OCI-LY3 (cell line): ENCODE measurements at regions not wholly inside any gene's neighbourhood (a gene's known extent, or its start where the extent isn't known, plus 50 kb on each side); places are given as distances from the start of the nearest gene placed in this dataset.

Experiments used
- H2AFZ ChIP-seq: fragments of 200-600, 300-600 bp; shearing (Covaris generic); 2 replicates; pipeline ENCODE4 v1.6.0; 2014; ENCODE audit warnings: antibody characterized with exemption, low read depth, low read length
- H3K27ac ChIP-seq: fragments of 200-600, 300-600 bp; sonication (generic); 2 replicates; pipeline ENCODE4 v1.5.1; 2014; ENCODE audit warnings: mild to moderate bottlenecking, low read length, moderate library complexity, mixed read lengths
- H3K27me3 ChIP-seq: fragments of 200-600, 300-600 bp; sonication (generic); 2 replicates; pipeline ENCODE4 v1.6.1; 2014; ENCODE audit warnings: low read depth, low read length, mixed read lengths
- H3K36me3 ChIP-seq: fragments of 200-600, 300-600 bp; sonication (generic); replicated peaks from 2 replicates; pipeline ENCODE3; 2014; ENCODE audit warnings: low read depth, low read length, mixed read lengths
- H3K4me1 ChIP-seq: fragments of 300-600, 200-600 bp; sonication (generic); 2 replicates; pipeline ENCODE4 v1.6.1; 2014; ENCODE audit warnings: low read length, mixed read lengths
- H3K4me2 ChIP-seq: fragments of 200-600, 300-600 bp; sonication (generic); 2 replicates; pipeline ENCODE4 v1.6.1; 2014; ENCODE audit warnings: low read length, mixed read lengths
- H3K4me3 ChIP-seq: fragments of 300-600, 200-600 bp; sonication (generic); 2 replicates; pipeline ENCODE4 v1.5.1; 2014; ENCODE audit warnings: antibody characterized with exemption, mild to moderate bottlenecking, low read length, moderate library complexity
- H3K79me2 ChIP-seq: fragments of 300-600, 200-600 bp; shearing (Covaris generic); 2 replicates; pipeline ENCODE4 v1.6.1; 2014; ENCODE audit warnings: mild to moderate bottlenecking, low read length, mixed read lengths
- H3K9ac ChIP-seq: fragments of 300-600, 200-600 bp; shearing (Covaris generic); 2 replicates; pipeline ENCODE4 v1.6.0; 2014; ENCODE audit warnings: mild to moderate bottlenecking, low read length, moderate library complexity
- H3K9me3 ChIP-seq: fragments of 200-600, 300-600 bp; shearing (Covaris generic); 2 replicates; pipeline ENCODE4 v1.6.1; 2014; ENCODE audit warnings: low read length, mixed read lengths; ENCODE audit not compliant: insufficient read depth
- H4K20me1 ChIP-seq: fragments of 200-600, 300-600 bp; sonication (generic); 2 replicates; pipeline ENCODE4 v1.6.1; 2016; ENCODE audit warnings: low read length, mixed read lengths; ENCODE audit not compliant: insufficient read depth
- EZH2phosphoT487 ChIP-seq: fragments of 200-600 bp; shearing (Covaris generic); IDR thresholded peaks from 2 replicates; pipeline ENCODE4 v1.6.1; 2018; ENCODE audit warnings: antibody characterized with exemption, mixed run types, low read depth
- TF ChIP-seq, protein P1 (sequence below): fragments of 200-600, 300-600 bp; sonication (generic); IDR thresholded peaks from 2 replicates; pipeline ENCODE4 v1.5.1; 2014; ENCODE audit warnings: antibody characterized with exemption, low read length, low read depth

DNA sequence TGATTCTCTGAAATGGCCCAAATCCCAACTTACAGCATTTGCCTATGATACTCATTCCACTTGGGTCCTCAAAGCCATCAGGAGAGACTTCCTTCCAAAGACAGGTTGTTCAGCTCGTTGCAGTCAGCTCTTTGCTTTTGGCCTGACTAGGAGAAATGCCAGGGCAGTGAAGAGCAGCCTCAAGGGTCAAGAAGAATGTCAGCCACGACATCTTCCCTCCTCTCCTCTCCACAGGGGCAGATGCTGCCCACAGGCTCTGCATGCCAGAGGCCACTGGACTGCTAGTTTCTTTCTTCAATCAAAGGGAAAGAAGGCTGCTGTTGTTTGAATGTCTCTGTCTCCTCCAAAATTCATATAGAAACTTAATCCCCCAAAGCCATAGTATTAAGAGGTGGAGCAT lies 201.7 kb upstream of the PFN2 start:
- TF ChIP-seq, protein P1, sequence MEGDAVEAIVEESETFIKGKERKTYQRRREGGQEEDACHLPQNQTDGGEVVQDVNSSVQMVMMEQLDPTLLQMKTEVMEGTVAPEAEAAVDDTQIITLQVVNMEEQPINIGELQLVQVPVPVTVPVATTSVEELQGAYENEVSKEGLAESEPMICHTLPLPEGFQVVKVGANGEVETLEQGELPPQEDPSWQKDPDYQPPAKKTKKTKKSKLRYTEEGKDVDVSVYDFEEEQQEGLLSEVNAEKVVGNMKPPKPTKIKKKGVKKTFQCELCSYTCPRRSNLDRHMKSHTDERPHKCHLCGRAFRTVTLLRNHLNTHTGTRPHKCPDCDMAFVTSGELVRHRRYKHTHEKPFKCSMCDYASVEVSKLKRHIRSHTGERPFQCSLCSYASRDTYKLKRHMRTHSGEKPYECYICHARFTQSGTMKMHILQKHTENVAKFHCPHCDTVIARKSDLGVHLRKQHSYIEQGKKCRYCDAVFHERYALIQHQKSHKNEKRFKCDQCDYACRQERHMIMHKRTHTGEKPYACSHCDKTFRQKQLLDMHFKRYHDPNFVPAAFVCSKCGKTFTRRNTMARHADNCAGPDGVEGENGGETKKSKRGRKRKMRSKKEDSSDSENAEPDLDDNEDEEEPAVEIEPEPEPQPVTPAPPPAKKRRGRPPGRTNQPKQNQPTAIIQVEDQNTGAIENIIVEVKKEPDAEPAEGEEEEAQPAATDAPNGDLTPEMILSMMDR = no peak
- TF ChIP-seq EZH2phosphoT487 = no peak
- no peaks in the 10 kb centered on the region for H4K20me1 ChIP-seq
- no peaks in the 10 kb centered on the region for H3K27me3 ChIP-seq
- H3K4me1 ChIP-seq = peaks cover 18% of the 10 kb centered on the region
- no peak overlapping the region for H3K27ac ChIP-seq
- H3K9ac ChIP-seq = no peak overlapping the region
- no peaks in the 10 kb centered on the region for H3K36me3 ChIP-seq
- H3K4me2 ChIP-seq = no peak overlapping the region
- H2AFZ ChIP-seq = no peak overlapping the region
- H3K9me3 ChIP-seq = no peaks in the 10 kb centered on the region
- H3K79me2 ChIP-seq = no peaks in the 10 kb centered on the region
- H3K4me3 ChIP-seq = no peak overlapping the region

DNA sequence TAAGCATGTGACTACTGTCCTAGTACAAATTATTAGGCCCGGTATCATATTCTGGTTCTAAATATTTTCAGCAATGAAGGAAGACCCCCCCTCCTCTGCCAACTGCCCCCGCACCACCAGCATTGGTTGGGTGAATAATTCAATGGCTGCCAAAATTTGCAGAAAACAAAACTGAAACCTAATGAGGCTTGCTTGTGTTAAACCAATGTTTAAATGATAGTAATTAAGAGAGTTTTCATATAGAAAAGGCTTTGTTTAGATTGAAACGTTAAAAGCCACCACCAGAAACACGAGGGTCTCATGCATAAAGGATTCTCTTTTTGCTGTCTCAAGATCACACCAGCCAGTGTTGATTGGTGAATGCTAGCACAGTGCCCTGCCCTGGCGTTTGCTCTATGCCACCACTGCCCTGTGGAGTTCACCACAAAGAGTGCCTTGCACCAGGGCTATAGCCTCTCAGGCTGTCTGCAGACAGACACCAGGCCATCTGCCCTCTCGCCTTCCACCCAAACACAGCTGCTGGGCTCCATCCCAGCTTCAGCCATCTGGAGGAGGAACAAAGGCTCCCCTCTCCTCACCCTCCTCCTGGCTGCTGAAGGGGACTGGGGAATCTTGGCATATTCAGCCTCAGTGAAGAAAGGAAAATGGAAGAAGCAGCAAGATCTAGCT lies 200.3 kb upstream of the PFN2 start:
- H3K9ac ChIP-seq = no peak overlapping the region
- peaks cover 18% of the 10 kb centered on the region for H3K4me1 ChIP-seq
- H3K27ac ChIP-seq = no peak overlapping the region
- no peaks in the 10 kb centered on the region for H3K27me3 ChIP-seq
- no peaks in the 10 kb centered on the region for H4K20me1 ChIP-seq
- H3K79me2 ChIP-seq = no peaks in the 10 kb centered on the region
- TF ChIP-seq, protein P1 = no peak
- no peak for TF ChIP-seq EZH2phosphoT487
- no peaks in the 10 kb centered on the region for H3K9me3 ChIP-seq
- no peaks in the 10 kb centered on the region for H3K36me3 ChIP-seq
- H2AFZ ChIP-seq = peak overlapping the region; percentile 10
- H3K4me2 ChIP-seq = no peak overlapping the region
- H3K4me3 ChIP-seq = no peak overlapping the region

DNA sequence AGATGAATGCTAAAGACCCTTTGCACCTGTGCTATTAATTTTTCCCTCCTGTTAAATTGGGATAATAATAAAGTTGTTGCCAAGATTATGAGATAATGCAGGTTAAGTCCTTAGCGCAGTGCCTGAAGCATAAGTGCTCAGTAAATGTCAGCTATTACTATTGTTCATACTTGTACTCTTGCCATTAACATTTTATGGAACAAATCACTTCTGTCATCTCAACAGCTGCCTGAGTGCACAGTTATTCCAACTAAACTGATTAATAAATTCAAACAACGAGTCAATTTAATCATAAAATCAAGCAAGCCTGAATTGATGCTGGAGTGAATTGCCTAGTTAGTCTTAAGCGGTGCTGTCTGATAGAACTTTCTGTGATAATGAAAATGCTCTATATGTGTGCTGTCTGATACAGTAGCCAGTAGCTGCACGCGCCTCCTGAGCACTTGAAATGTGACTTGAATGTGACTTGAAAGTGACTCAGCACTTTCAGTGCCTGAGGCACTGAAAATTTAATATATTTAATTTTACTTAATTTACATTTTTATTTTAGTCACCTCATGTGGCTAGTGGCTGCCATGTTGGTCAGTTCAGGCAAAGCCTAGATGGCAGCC lies 198.7 kb upstream of the PFN2 start:
- Histone ChIP-seq H3K79me2 (no peaks in the 10 kb centered on the region), H3K4me3 (no peak overlapping the region), H3K9ac (no peak overlapping the region), H2AFZ (no peak overlapping the region), H3K27me3 (no peaks in the 10 kb centered on the region), H3K9me3 (no peaks in the 10 kb centered on the region), H3K36me3 (no peaks in the 10 kb centered on the region), H3K27ac (no peak overlapping the region), H3K4me1 (peaks cover 17% of the 10 kb centered on the region), H4K20me1 (no peaks in the 10 kb centered on the region), H3K4me2 (no peak overlapping the region)
- TF ChIP-seq, protein P1 = no peak
- no peak for TF ChIP-seq EZH2phosphoT487

DNA sequence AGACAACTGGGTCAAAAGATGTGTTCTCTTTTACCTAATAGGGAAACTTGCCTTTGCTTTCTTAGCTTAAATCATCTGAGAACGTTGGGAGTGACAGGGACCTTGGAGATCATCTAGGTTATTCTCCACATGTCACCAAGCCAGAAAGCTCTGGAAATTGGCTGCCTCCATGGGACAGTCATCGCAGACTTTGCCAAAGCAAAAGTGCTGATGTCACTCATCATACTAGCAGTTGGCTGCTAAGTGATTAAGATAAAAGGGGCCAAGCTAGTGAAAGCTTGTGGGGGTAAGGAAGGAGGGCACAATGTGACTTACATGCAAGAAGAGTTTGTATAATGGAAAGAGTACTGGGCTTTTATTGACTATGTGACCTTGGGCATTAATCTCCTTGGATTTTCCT lies 198.0 kb upstream of the PFN2 start:
- Histone ChIP-seq H4K20me1 (no peaks in the 10 kb centered on the region), H2AFZ (no peak overlapping the region), H3K79me2 (no peaks in the 10 kb centered on the region), H3K27me3 (no peaks in the 10 kb centered on the region), H3K4me1 (peaks cover 9% of the 10 kb centered on the region), H3K36me3 (no peaks in the 10 kb centered on the region), H3K9me3 (no peaks in the 10 kb centered on the region), H3K4me2 (no peak overlapping the region), H3K9ac (no peak overlapping the region), H3K27ac (no peak overlapping the region), H3K4me3 (no peak overlapping the region)
- TF ChIP-seq, protein P1 = no peak
- no peak for TF ChIP-seq EZH2phosphoT487
